ENCODE measurements at regions not wholly inside any gene's neighbourhood (a gene's known extent, or its start where the extent isn't known, plus 50 kb on each side); places are given as distances from the start of the nearest gene placed in this dataset.

DNA sequence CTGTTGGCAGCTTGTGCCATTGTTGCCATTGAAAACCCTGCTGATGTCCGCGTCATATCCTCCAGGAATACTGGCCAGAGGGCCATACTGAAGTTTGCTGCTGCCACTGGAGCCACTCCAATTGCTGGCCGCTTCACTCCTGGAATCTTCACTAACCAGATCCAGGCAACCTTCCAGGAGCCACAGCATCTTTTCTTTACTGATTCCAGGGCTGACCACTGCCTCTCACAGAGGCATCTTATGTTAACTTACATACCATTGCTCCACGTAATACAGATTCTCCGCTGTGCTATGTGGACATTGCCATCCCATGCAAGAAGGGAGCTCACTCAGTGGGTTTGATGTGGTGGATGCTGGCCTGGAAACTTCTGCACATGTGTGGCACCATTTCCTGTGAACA is 221.8 kb upstream of the FAM83B start:
- TF ChIP-seq, protein P1, sequence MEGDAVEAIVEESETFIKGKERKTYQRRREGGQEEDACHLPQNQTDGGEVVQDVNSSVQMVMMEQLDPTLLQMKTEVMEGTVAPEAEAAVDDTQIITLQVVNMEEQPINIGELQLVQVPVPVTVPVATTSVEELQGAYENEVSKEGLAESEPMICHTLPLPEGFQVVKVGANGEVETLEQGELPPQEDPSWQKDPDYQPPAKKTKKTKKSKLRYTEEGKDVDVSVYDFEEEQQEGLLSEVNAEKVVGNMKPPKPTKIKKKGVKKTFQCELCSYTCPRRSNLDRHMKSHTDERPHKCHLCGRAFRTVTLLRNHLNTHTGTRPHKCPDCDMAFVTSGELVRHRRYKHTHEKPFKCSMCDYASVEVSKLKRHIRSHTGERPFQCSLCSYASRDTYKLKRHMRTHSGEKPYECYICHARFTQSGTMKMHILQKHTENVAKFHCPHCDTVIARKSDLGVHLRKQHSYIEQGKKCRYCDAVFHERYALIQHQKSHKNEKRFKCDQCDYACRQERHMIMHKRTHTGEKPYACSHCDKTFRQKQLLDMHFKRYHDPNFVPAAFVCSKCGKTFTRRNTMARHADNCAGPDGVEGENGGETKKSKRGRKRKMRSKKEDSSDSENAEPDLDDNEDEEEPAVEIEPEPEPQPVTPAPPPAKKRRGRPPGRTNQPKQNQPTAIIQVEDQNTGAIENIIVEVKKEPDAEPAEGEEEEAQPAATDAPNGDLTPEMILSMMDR (conservative IDR thresholded peaks at IDR 0.05): no peak
- no peak for TF ChIP-seq ZFX (IDR thresholded peaks at IDR 0.05)
- no peak overlapping the region for H3K27ac ChIP-seq

DNA sequence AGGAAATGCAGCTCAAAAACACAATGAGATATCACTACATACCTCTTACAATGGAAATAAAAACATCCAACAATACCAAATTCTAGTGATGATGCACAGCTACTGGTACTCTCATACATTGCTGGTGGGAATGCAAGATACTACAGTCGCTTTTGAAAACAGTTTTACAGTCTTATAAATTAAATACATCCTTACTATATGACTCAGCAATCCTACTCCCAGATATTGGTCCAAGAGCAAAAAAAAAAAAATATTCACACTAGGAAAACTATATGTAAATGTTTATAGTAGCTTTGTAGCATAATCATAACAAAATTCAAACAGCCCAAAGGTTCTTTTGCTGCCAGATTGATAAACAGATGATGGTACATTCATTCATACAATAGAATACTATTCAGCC is 217.4 kb upstream of the FAM83B start:
- no peak for TF ChIP-seq ZFX (IDR thresholded peaks at IDR 0.05)
- TF ChIP-seq, protein P1 (conservative IDR thresholded peaks at IDR 0.05): no peak

DNA sequence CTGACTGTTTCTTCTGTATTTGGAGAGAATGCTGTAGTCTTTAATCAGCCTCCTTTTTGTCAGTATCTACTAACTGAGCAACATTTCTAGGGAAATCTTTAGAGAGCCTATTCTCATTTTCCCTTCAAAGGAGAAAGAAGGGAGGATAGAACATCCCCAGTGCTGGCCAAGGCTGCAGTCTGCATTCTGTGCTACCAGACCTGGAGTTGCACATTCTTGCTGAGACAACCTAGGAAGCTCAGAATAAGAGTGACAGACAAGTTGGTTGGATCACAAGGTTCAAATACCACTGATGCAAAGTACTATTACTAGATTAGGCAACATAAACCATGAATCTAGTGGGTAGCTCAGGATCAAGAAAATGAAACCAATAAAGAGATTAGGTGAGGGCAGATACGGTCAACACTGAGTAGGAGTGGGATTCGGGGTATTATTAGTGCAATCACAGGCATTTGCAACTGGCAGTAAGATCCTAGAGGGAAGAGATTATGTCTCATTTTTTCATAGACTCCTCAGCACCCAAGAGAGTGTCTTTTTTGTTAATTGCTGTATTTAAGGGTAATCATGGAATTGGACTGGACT is 213.5 kb upstream of the FAM83B start:
- no peak overlapping the region for H3K27ac ChIP-seq
- no peak for TF ChIP-seq ZFX (IDR thresholded peaks at IDR 0.05)
- TF ChIP-seq, protein P1 (conservative IDR thresholded peaks at IDR 0.05): no peak

More for the DNA sequence above, 217.4 kb upstream of the FAM83B start:
- no peak overlapping the region for H3K27ac ChIP-seq

DNA sequence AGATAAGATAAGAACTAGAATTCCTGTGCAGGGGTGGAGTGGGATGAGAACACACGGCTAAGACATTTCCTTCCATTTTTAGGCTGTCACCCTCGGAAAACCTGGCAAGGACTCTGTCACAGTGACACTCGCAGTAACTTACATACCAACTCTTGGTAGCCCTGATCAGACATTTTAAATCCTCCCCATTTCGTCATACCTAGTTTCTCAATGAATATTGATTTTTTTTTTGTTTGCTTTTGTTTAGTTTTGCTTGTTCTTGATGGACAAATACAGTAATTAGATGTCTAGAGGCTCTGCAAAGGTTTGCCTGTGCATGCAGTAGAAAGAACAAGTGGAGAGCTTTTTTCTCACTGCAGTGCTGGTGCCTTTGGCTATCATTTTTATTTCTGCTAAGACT is 213.0 kb upstream of the FAM83B start:
- H3K27ac ChIP-seq: no peak overlapping the region
- TF ChIP-seq, protein P1 (conservative IDR thresholded peaks at IDR 0.05): no peak
- no peak for TF ChIP-seq ZFX (IDR thresholded peaks at IDR 0.05)

DNA sequence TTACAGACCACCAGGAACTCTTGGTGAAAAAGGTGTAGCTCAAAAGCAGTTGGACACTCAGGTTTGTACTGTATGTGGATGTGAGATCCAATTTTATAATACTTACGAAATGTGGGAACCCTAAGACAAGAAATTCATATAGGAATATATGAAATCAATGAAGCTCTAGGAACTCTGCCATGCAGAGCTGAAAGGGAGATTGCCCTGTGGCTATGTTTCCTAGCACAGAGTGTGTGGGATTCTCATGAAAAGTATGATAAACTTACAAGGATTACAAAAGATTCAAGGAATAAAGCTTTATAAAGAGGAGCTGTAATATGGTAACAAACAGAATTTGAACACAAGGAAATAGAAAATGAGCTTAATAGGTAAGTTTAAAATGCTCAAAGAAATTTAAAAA is 205.7 kb upstream of the FAM83B start:
- H3K27ac ChIP-seq: no peak overlapping the region
- no peak for TF ChIP-seq ZFX (IDR thresholded peaks at IDR 0.05)
- TF ChIP-seq, protein P1 (conservative IDR thresholded peaks at IDR 0.05): no peak

DNA sequence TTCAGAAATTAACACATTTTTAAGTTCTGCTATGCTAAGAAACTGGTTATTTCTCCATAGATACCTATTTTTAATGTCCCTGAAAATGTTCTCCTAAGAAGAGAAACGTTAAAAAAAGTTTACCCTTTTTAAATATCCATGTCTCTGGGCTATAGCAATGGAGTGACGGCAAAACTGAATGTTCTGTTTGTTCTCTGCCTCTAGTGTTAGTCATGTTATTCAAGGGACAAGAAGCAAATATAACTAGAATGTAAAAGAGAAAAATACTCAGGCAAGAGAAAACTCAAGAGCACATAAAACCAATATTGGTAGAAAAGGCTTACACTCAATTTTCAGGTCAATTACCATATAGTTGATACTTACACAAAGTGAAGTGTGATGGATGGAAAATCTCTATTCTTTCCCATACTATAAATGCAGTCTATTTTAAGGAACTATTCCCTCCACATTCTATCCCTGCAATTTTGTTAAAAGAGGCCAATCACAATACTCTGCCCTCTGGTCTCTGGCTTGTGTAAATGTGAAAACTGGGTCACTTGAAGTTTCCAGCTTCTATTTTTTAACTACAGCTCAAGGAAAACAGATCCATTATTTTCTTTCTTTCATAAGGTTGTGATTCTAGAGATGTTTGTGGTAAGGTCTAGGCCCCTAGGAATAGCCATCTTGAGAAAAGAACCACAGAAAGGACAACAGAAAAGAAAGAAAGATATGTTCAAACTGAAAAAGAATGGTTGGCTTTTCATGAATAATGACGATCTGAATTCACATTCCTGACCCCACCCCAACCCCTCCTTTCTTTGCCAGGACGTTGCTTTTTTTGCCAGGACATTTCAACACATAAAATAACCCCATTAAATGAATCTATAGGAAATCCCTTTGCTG is 200.3 kb upstream of the FAM83B start:
- no peak overlapping the region for H3K27ac ChIP-seq
- TF ChIP-seq, protein P1 (conservative IDR thresholded peaks at IDR 0.05): no peak
- TF ChIP-seq ZFX (IDR thresholded peaks at IDR 0.05): no peak

DNA sequence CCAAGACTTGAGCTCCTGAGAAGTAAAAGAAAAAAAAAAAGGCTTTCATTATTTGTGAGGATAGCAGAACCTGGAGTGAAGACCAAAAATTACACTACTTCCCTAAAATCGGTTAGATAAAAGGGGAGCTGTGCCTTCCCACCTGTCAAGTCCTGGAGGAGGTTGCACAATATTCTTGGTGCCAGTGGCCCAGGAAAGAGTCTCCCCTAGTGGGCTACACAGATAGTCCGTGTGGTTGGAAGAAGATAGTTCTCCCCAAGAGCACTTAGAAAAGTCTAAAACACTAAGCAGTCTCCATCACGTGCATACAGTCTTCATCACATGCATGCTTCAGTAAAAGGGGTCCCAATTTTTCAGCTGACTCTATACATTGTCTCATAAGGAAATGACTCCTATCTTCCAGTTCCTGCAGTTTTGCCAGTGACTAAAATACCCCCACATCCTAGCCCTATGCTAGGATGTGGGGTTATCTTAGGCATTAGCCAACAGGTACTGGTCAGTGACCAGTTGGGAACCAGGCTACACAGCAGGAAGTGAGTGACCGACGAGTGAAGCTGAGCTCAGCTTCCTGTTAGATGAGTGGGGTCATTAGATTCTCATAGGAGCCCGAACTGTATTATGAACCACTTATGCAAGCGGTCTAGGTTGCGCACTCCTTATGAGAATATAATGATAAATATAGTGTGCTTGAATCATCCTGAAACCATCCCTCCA is 199.5 kb upstream of the FAM83B start:
- no peak for TF ChIP-seq ZFX (IDR thresholded peaks at IDR 0.05)
- TF ChIP-seq, protein P1 (conservative IDR thresholded peaks at IDR 0.05): no peak

More for the DNA sequence above, 199.5 kb upstream of the FAM83B start:
- no peak overlapping the region for H3K27ac ChIP-seq
